ENCODE measurements at regions not wholly inside any gene's neighbourhood (a gene's known extent, or its start where the extent isn't known, plus 50 kb on each side); places are given as distances from the start of the nearest gene placed in this dataset.

GRCh38 chr17:72467841-72468653, 347.2 kb downstream of the SOX9 start:
- H3K36me3 Mint-ChIP-seq: no peaks in the 10 kb centered on the region
- H3K9me3 ChIP-seq (ENCODE audit: control insufficient read depth, insufficient read depth, low read length): no peaks in the 10 kb centered on the region
- intact Hi-C loops (cut with micrococcal nuclease): no loop called here
- no peak for TF ChIP-seq CTCF (IDR thresholded peaks at IDR 0.05)
- no peak overlapping the region for H3K4me3 ChIP-seq (ENCODE audit: low read length)
- H3K27me3 ChIP-seq (ENCODE audit: control insufficient read depth, insufficient read depth, low read length): no peaks in the 10 kb centered on the region
- ATAC-seq (no peak), DNase-seq (no peak)
- H3K36me3 ChIP-seq (ENCODE audit: control insufficient read depth, insufficient read depth, low read length): no peaks in the 10 kb centered on the region
- H3K27me3 Mint-ChIP-seq (ENCODE audit: low read depth in 2 of 2): peaks cover 0 to 4% of the 10 kb centered on the region in 2 donors
- no peak overlapping the region for H3K27ac ChIP-seq (ENCODE audit: low read length)
- H3K4me1 Mint-ChIP-seq: no peaks in the 10 kb centered on the region
- no peaks in the 10 kb centered on the region for H3K9me3 Mint-ChIP-seq
- no peak overlapping the region for H3K27ac Mint-ChIP-seq
- WGBS (ENCODE audit: insufficient coverage): 54% methylated on average over 19 of the region's 21 CpGs
- H3K4me1 ChIP-seq (ENCODE audit: control insufficient read depth, insufficient read depth, low read length): no peaks in the 10 kb centered on the region
- no peak overlapping the region for H3K4me3 Mint-ChIP-seq

GRCh38 chr17:72468841-72469240, 348.0 kb downstream of the SOX9 start:
- no peak for TF ChIP-seq CTCF (IDR thresholded peaks at IDR 0.05)
- Histone ChIP-seq H3K27ac (ENCODE audit: low read length) (no peak overlapping the region), H3K27me3 (ENCODE audit: control insufficient read depth, insufficient read depth, low read length) (no peaks in the 10 kb centered on the region), H3K4me3 (ENCODE audit: low read length) (no peak overlapping the region), H3K4me1 (ENCODE audit: control insufficient read depth, insufficient read depth, low read length) (no peaks in the 10 kb centered on the region), H3K9me3 (ENCODE audit: control insufficient read depth, insufficient read depth, low read length) (no peaks in the 10 kb centered on the region), H3K36me3 (ENCODE audit: control insufficient read depth, insufficient read depth, low read length) (no peaks in the 10 kb centered on the region)
- Mint-ChIP-seq H3K4me3 (no peak overlapping the region), H3K9me3 (no peaks in the 10 kb centered on the region), H3K27ac (no peak overlapping the region), H3K4me1 (no peaks in the 10 kb centered on the region), H3K36me3 (no peaks in the 10 kb centered on the region), H3K27me3 (ENCODE audit: low read depth in 2 of 2) (peaks cover 0 to 4% of the 10 kb centered on the region in 2 donors)
- intact Hi-C loops (cut with micrococcal nuclease): no loop called here
- DNase-seq (no peak), ATAC-seq (no peak)
- 96% methylated on average over 4 of the region's 4 CpGs for WGBS (ENCODE audit: insufficient coverage)

GRCh38 chr17:72470121-72470705, 349.4 kb downstream of the SOX9 start:
- ATAC-seq (no peak), DNase-seq (no peak)
- H3K4me3 ChIP-seq (ENCODE audit: low read length): no peak overlapping the region
- Mint-ChIP-seq H3K27me3 (ENCODE audit: low read depth in 2 of 2) (peaks cover 4% of the 10 kb centered on the region in 2 donors), H3K27ac (no peak overlapping the region), H3K4me1 (no peaks in the 10 kb centered on the region), H3K4me3 (no peak overlapping the region), H3K9me3 (no peaks in the 10 kb centered on the region), H3K36me3 (no peaks in the 10 kb centered on the region)
- no peaks in the 10 kb centered on the region for H3K36me3 ChIP-seq (ENCODE audit: control insufficient read depth, insufficient read depth, low read length)
- no peaks in the 10 kb centered on the region for H3K9me3 ChIP-seq (ENCODE audit: control insufficient read depth, insufficient read depth, low read length)
- H3K4me1 ChIP-seq (ENCODE audit: control insufficient read depth, insufficient read depth, low read length): no peaks in the 10 kb centered on the region
- TF ChIP-seq CTCF (IDR thresholded peaks at IDR 0.05): no peak
- no peak overlapping the region for H3K27ac ChIP-seq (ENCODE audit: low read length)
- H3K27me3 ChIP-seq (ENCODE audit: control insufficient read depth, insufficient read depth, low read length): no peaks in the 10 kb centered on the region
- intact Hi-C loops (cut with micrococcal nuclease): no loop called here
- WGBS (ENCODE audit: insufficient coverage): 70% methylated on average over 8 of the region's 11 CpGs

Data from natural killer cell (primary cell).